ENCODE measurements at regions not wholly inside any gene's neighbourhood (a gene's known extent, or its start where the extent isn't known, plus 50 kb on each side); places are given as distances from the start of the nearest gene placed in this dataset.

DNA sequence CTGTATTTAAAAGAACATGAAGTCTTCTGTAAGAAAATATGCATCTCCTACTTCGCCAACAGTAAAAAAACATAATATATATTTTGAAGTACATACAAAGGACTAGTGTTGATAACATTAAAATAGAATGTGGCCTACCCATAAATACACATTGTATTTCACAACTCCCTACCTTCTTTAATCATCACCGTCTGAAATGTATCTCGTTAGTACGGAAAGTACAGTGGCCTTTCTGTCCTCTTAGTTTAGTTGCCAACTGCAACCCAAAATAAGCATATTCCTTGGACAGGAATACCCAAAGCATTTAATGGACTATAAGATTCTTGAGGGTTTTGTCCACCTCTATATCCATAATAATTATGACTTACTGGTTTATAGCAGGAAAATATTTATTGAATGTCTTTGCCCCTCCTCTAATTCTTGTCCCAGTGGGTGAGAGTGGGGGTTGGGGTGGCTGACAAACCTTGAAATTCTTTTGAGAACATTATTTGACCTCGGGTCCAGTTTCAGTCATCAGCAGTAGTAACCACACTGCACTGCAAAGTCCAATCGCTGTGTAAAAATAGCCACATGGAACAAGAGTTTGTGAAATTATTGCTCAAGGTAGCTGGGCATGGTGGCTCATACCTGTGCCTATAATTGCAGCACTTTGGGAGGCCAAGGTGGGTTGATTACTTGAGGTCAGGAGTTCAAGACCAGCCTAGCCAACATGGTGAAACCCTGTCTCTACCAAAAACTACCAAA lies 474.5 kb downstream of the KLHL13 start:
- TF ChIP-seq, protein P1, sequence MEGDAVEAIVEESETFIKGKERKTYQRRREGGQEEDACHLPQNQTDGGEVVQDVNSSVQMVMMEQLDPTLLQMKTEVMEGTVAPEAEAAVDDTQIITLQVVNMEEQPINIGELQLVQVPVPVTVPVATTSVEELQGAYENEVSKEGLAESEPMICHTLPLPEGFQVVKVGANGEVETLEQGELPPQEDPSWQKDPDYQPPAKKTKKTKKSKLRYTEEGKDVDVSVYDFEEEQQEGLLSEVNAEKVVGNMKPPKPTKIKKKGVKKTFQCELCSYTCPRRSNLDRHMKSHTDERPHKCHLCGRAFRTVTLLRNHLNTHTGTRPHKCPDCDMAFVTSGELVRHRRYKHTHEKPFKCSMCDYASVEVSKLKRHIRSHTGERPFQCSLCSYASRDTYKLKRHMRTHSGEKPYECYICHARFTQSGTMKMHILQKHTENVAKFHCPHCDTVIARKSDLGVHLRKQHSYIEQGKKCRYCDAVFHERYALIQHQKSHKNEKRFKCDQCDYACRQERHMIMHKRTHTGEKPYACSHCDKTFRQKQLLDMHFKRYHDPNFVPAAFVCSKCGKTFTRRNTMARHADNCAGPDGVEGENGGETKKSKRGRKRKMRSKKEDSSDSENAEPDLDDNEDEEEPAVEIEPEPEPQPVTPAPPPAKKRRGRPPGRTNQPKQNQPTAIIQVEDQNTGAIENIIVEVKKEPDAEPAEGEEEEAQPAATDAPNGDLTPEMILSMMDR (IDR thresholded peaks at IDR 0.05), result no peak
- no peak for TF ChIP-seq POLR2A (IDR thresholded peaks at IDR 0.05)
